ENCODE measurements at regions not wholly inside any gene's neighbourhood (a gene's known extent, or its start where the extent isn't known, plus 50 kb on each side); places are given as distances from the start of the nearest gene placed in this dataset.

GRCh38 chr16:88323041-88323440 lies 59.7 kb upstream of the ZNF469 start:
- TF ChIP-seq TCF4 (CRISPR knock-in tag; IDR thresholded peaks at IDR 0.05; ENCODE audit: borderline replicate concordance) = no peak
- no peak for TF ChIP-seq PPARA (CRISPR knock-in tag; IDR thresholded peaks at IDR 0.05; ENCODE audit: borderline replicate concordance)
- TF ChIP-seq ZFP3 (CRISPR knock-in tag; IDR thresholded peaks at IDR 0.05) = no peak
- no peak for TF ChIP-seq ZFP30 (CRISPR knock-in tag; IDR thresholded peaks at IDR 0.05)
- no peak for TF ChIP-seq CREB5 (CRISPR knock-in tag; IDR thresholded peaks at IDR 0.05; ENCODE audit: low read depth)
- no peak for TF ChIP-seq CSRNP3 (CRISPR knock-in tag; IDR thresholded peaks at IDR 0.05)
- no peak for TF ChIP-seq CSDC2 (CRISPR knock-in tag; IDR thresholded peaks at IDR 0.05)
- TF ChIP-seq ARNTL (CRISPR knock-in tag; IDR thresholded peaks at IDR 0.05; ENCODE audit: borderline replicate concordance, low read depth) = no peak
- TF ChIP-seq TSHZ2 (CRISPR knock-in tag; IDR thresholded peaks at IDR 0.05) = no peak
- no peak for TF ChIP-seq ZNF565 (CRISPR knock-in tag; conservative IDR thresholded peaks at IDR 0.05; ENCODE audit: low read depth)
- TF ChIP-seq ESRRG (CRISPR knock-in tag; IDR thresholded peaks at IDR 0.05) = no peak
- no peak for TF ChIP-seq PATZ1 (CRISPR knock-in tag; IDR thresholded peaks at IDR 0.05; ENCODE audit: borderline replicate concordance)
- TF ChIP-seq GLIS3 (CRISPR knock-in tag; IDR thresholded peaks at IDR 0.05) = no peak
- TF ChIP-seq ISL1 (CRISPR knock-in tag; IDR thresholded peaks at IDR 0.05) = no peak
